WTC11 (cell line): ENCODE measurements at regions not wholly inside any gene's neighbourhood (a gene's known extent, or its start where the extent isn't known, plus 50 kb on each side); places are given as distances from the start of the nearest gene placed in this dataset.

Experiments
- ATAC-seq: fragments of 200-7000 bp; cut with Tn5 transposase; 2 replicates; pipeline ENCODE4 v1.10.0; 2021; ENCODE audit warnings: mild to moderate bottlenecking, moderate library complexity
- CTCF ChIA-PET: fragments of 300-600 bp; sonication (Branson Sonifier 250); formaldehyde crosslinking; loops from one replicate; lab custom pipeline; 2021; ENCODE audit warnings: antibody characterized with exemption; lab: Charles Lee
- POLR2A ChIA-PET: fragments of 350-600 bp; sonication (Branson Sonifier 250); formaldehyde crosslinking; loops from one replicate; lab custom pipeline; 2021; ENCODE audit warnings: antibody characterized with exemption; lab: Charles Lee
- DNase-seq: peaks from one replicate; pipeline ENCODE4 v3.0.0; 2021; ENCODE audit warnings: low spot score
- H3K27ac Mint-ChIP-seq: 2 replicates; pipeline ENCODE4 v1.8.0; 2021; ENCODE audit warnings: mixed read lengths
- H3K27me3 Mint-ChIP-seq: 2 replicates; pipeline ENCODE4 v1.8.0; 2021; ENCODE audit warnings: low read depth, mild to moderate bottlenecking, moderate library complexity, mixed read lengths
- H3K36me3 Mint-ChIP-seq: 2 replicates; pipeline ENCODE4 v1.8.0; 2021; ENCODE audit warnings: mixed read lengths
- H3K4me1 Mint-ChIP-seq: 2 replicates; pipeline ENCODE4 v1.8.0; 2022; ENCODE audit warnings: mixed read lengths
- H3K4me3 Mint-ChIP-seq: 2 replicates; pipeline ENCODE4 v1.8.0; 2021; ENCODE audit warnings: mild to moderate bottlenecking, moderate library complexity, mixed read lengths
- H3K9me3 Mint-ChIP-seq: 2 replicates; pipeline ENCODE4 v1.8.0; 2021; ENCODE audit warnings: mixed read lengths
- ARID4B ChIP-seq: sonication (generic); formaldehyde crosslinking; IDR thresholded peaks from 2 replicates; pipeline ENCODE4 v1.8.0; 2023; ENCODE audit warnings: missing genetic modification reagents, mild to moderate bottlenecking, borderline replicate concordance
- ERG ChIP-seq: fragments of 250-450 bp; sonication (Bioruptor Pico); IDR thresholded peaks from 2 replicates; pipeline ENCODE4 v1.8.0; 2021; ENCODE audit warnings: mild to moderate bottlenecking
- ESRRA ChIP-seq: sonication (generic); formaldehyde crosslinking; IDR thresholded peaks from 2 replicates; pipeline ENCODE4 v1.8.1; 2022; ENCODE audit warnings: mild to moderate bottlenecking, missing genetic modification reagents, borderline replicate concordance
- FOXK1 ChIP-seq: sonication (generic); formaldehyde crosslinking; IDR thresholded peaks from 2 replicates; pipeline ENCODE4 v1.8.0; 2022; ENCODE audit warnings: mild to moderate bottlenecking, moderate library complexity, missing genetic modification reagents
- GTF2I ChIP-seq: fragments of 250-450 bp; sonication (Bioruptor Pico); conservative IDR thresholded peaks from 2 replicates; pipeline ENCODE4 v1.4.0; 2021; ENCODE audit warnings: mild to moderate bottlenecking
- JUN ChIP-seq: sonication (generic); formaldehyde crosslinking; IDR thresholded peaks from 2 replicates; pipeline ENCODE4 v1.8.0; 2023; ENCODE audit warnings: mild to moderate bottlenecking, missing genetic modification reagents
- MLX ChIP-seq: sonication (generic); formaldehyde crosslinking; IDR thresholded peaks from 2 replicates; pipeline ENCODE4 v1.8.1; 2023; ENCODE audit warnings: mild to moderate bottlenecking, missing genetic modification reagents, moderate library complexity
- MXD4 ChIP-seq: fragments of 250-450 bp; sonication (Bioruptor Pico); IDR thresholded peaks from 2 replicates; pipeline ENCODE4 v1.8.0; 2021; ENCODE audit warnings: mild to moderate bottlenecking, moderate library complexity, borderline replicate concordance
- NFATC4 ChIP-seq: fragments of 250-450 bp; sonication (Bioruptor Pico); IDR thresholded peaks from 2 replicates; pipeline ENCODE4 v1.9.0; 2021; ENCODE audit warnings: mild to moderate bottlenecking
- NFYB ChIP-seq: sonication (generic); formaldehyde crosslinking; conservative IDR thresholded peaks from 2 replicates; pipeline ENCODE4 v1.8.0; 2022; ENCODE audit warnings: low read depth, missing genetic modification reagents
- NR1H2 ChIP-seq: sonication (generic); formaldehyde crosslinking; IDR thresholded peaks from 2 replicates; pipeline ENCODE4 v1.9.0; 2021; ENCODE audit warnings: mild to moderate bottlenecking, moderate library complexity, missing genetic modification reagents
- NR2C2 ChIP-seq: sonication (generic); formaldehyde crosslinking; IDR thresholded peaks from 2 replicates; pipeline ENCODE4 v1.8.0; 2022; ENCODE audit warnings: mild to moderate bottlenecking, missing genetic modification reagents
- PRDM15 ChIP-seq: sonication (generic); formaldehyde crosslinking; IDR thresholded peaks from 2 replicates; pipeline ENCODE4 v1.8.0; 2022; ENCODE audit warnings: missing genetic modification reagents
- RELA ChIP-seq: sonication (generic); formaldehyde crosslinking; IDR thresholded peaks from 2 replicates; pipeline ENCODE4 v1.8.1; 2022; ENCODE audit warnings: missing genetic modification reagents, mild to moderate bottlenecking, borderline replicate concordance
- TP53 ChIP-seq: sonication (generic); formaldehyde crosslinking; IDR thresholded peaks from 2 replicates; pipeline ENCODE4 v1.8.1; 2023; ENCODE audit warnings: mild to moderate bottlenecking, missing genetic modification reagents
- ZNF425 ChIP-seq: fragments of 250-450 bp; sonication (Bioruptor Pico); conservative IDR thresholded peaks from 2 replicates; pipeline ENCODE4 v1.9.0; 2021; ENCODE audit warnings: mild to moderate bottlenecking
- ZNF532 ChIP-seq: fragments of 250-450 bp; sonication (Bioruptor Pico); IDR thresholded peaks from 2 replicates; pipeline ENCODE4 v1.9.0; 2021; ENCODE audit warnings: mild to moderate bottlenecking, borderline replicate concordance

GRCh38 chr12:17971850-17972249 lies 118.1 kb downstream of the RERGL start:
- Mint-ChIP-seq H3K9me3 (peaks cover 5% of the 10 kb centered on the region), H3K27ac (no peak overlapping the region), H3K4me3 (no peak overlapping the region), H3K36me3 (peaks cover 2% of the 10 kb centered on the region; the same call in 1 of the 2 replicates), H3K4me1 (peaks cover 10% of the 10 kb centered on the region; the same call in 1 of the 2 replicates)
- ChIA-PET POLR2A (no interaction called here), CTCF (no interaction called here)
- ATAC-seq: no peak
- TF ChIP-seq NR2C2 (CRISPR knock-in tag) (no peak), NR1H2 (CRISPR knock-in tag) (no peak), MXD4 (no peak), ERG (CRISPR knock-in tag) (no peak), ESRRA (CRISPR knock-in tag) (no peak), MLX (no peak), ZNF425 (CRISPR knock-in tag) (no peak), NFATC4 (no peak), JUN (CRISPR knock-in tag) (no peak), ARID4B (CRISPR knock-in tag) (no peak), PRDM15 (CRISPR knock-in tag) (no peak), NFYB (no peak), RELA (no peak), ZNF532 (CRISPR knock-in tag) (no peak), FOXK1 (CRISPR knock-in tag) (no peak), GTF2I (CRISPR knock-in tag) (no peak), TP53 (no peak)
- TF ChIP-seq, all 79 proteins: peak for 0
- DNase-seq: no peak
- H3K27me3 Mint-ChIP-seq: no peaks in the 10 kb centered on the region
